ENCODE measurements at regions not wholly inside any gene's neighbourhood (a gene's known extent, or its start where the extent isn't known, plus 50 kb on each side); places are given as distances from the start of the nearest gene placed in this dataset.
"Not testable (repeated sequence)": the region's sequence is repeated elsewhere in the genome, so short reads cannot be mapped to it uniquely, and the experiment has no call there.

DNA sequence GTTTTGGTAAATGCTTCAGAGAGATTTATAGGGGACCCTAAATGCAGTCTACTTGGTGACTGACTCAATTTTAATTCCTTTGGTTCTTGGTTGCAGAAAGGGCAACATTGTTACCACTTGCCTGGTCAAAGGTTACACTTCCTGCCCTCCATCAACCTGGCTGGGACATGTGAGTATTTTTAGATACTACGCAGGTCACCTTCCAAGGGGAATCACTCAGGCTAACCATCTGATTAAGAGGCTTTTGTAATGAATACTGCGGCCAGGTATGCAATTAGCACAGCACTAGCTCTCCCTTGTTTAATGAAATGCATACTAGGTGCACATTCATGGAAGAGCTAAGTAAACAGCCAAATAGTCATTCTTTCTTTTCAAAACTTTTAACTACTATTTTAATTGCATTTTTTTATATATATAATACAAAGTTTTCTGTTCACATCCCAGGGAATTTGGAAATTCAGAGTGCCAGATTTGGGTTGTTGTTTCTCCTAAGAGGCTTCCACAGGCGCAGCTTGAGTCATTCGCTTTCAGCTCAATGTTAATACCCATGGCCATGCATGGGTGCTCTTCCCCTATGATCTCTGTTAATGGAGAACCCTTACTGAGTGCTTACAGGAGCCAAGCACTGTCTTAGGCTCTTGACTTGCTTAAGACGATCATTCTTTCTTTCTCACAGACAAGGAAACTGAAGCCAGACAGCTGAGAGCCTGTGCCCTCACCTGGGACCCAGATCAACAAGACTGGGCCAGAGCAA, 152.2 kb downstream of the MTX2 start:
- in situ Hi-C loops (cut with HindIII; ENCODE audit: low pct_ligation_motif_present, low pct_unique_long_range_greater_than_20kb, low sequenced_read_pairs): no loop called here
- DNase-seq: peak; percentile 73

- in situ Hi-C loops (cut with HindIII; ENCODE audit: low pct_ligation_motif_present, low pct_unique_long_range_greater_than_20kb, low sequenced_read_pairs): no loop called here
- DNase-seq: no peak
These were observed 154.6 kb downstream of the MTX2 start for GRCh38 chr2:176423819-176424218.

DNA sequence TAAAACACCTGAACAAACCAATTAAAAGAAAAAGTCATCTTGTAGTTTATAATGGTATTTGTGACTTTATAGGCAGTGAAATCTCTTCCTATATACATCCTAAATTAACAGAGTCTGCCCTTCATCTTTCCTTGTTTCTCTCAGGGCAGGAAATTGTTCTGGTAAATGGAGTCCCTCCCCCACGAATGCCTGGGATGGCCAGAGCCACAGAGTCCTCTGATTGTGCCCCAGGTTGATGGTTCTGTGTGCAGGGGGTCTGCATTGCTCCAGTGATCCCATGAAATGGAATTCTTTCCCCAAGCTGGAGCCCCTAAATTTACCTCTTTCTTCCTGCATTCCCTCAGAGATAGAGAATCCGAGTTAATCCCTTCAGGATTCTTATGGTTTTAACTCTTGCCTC, 155.5 kb downstream of the MTX2 start:
- in situ Hi-C loops (cut with HindIII; ENCODE audit: low pct_ligation_motif_present, low pct_unique_long_range_greater_than_20kb, low sequenced_read_pairs): loop anchor here (25.0 kb wide), 1 partner anchor 287 kb away; the partner anchor contains the start of gene HOXD8
- no peak for DNase-seq

DNA sequence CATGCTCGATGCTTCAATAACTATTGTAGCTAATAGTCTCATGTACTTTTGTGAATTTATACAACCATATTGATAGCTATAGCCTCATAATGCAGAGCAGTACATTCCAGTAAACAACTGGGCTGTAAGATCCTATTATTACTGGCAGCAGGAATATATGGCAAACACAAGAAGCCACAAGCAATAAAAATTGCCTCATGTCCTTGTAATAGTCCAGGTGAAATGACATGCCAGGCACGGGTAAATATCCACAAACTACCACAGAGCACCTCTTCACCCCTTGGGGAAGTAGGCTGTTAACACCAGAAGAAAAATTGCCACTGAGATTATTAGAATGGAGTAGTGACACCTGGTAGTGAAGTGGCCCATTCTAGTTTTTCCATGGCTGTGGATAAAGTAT, 158.3 kb downstream of the MTX2 start:
- DNase-seq: no peak
- in situ Hi-C loops (cut with HindIII; ENCODE audit: low pct_ligation_motif_present, low pct_unique_long_range_greater_than_20kb, low sequenced_read_pairs): loop anchor here (25.0 kb wide), 1 partner anchor 290 kb away; the partner anchor contains the start of gene HOXD8

- in situ Hi-C loops (cut with HindIII; ENCODE audit: low pct_ligation_motif_present, low pct_unique_long_range_greater_than_20kb, low sequenced_read_pairs): loop anchor here (25.0 kb wide), 1 partner anchor 292 kb away; the partner anchor contains the start of gene HOXD8
- DNase-seq: not testable (repeated sequence)
These were observed 159.8 kb downstream of the MTX2 start for GRCh38 chr2:176428944-176429469.

DNA sequence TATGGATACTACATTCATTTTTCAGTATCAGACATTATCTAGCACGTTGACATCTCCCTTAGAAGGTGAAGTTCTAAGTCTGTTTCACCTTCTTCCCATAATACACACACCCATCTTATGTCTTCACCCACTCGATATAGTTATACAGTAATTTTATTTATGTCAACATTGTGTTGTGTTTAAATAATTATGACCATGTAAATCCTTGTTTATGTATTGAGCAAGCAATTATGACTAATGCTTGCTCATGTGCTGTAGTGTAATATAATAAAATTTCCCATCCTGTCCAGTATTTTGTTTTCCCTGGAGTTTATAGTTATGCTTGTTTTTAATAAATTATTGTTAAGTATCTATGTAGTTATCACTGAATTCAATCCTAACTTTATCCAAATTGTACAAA, 163.2 kb downstream of the MTX2 start:
- no peak for DNase-seq
- in situ Hi-C loops (cut with HindIII; ENCODE audit: low pct_ligation_motif_present, low pct_unique_long_range_greater_than_20kb, low sequenced_read_pairs): loop anchor here (25.0 kb wide), 1 partner anchor 295 kb away; the partner anchor contains the start of gene HOXD8

GRCh38 chr2:176435729-176436128, 166.5 kb downstream of the MTX2 start:
- in situ Hi-C loops (cut with HindIII; ENCODE audit: low pct_ligation_motif_present, low pct_unique_long_range_greater_than_20kb, low sequenced_read_pairs): loop anchor here (25.0 kb wide), 1 partner anchor 298 kb away; the partner anchor contains the start of gene HOXD8
- no peak for DNase-seq

- DNase-seq: no peak
- in situ Hi-C loops (cut with HindIII; ENCODE audit: low pct_ligation_motif_present, low pct_unique_long_range_greater_than_20kb, low sequenced_read_pairs): loop anchor here (25.0 kb wide), 1 partner anchor 307 kb away; the partner anchor contains the start of gene HOXD8
These were observed 174.7 kb downstream of the MTX2 start for GRCh38 chr2:176443946-176444345.

DNA sequence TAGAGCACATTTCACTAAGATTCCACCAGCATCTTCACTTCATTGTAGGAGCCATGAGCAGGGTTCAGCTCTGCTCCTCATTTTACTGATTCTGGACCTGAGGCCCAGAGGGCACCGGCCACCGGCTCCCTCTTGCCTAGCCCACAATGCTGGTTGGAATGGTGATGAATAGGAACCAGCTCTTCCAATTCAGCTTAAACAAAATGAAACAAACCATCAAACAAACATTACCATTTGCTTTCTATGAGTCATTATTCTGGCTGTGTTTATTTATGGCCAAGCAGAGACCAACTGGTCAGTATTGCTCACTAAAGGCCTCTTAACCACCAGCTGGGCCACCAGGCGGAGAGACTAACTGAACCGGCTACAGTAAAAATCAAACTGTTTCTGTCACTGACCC, 176.7 kb downstream of the MTX2 start:
- no peak for DNase-seq
- in situ Hi-C loops (cut with HindIII; ENCODE audit: low pct_ligation_motif_present, low pct_unique_long_range_greater_than_20kb, low sequenced_read_pairs): loop anchor here (25.0 kb wide), 1 partner anchor 309 kb away; the partner anchor contains the start of gene HOXD8

DNA sequence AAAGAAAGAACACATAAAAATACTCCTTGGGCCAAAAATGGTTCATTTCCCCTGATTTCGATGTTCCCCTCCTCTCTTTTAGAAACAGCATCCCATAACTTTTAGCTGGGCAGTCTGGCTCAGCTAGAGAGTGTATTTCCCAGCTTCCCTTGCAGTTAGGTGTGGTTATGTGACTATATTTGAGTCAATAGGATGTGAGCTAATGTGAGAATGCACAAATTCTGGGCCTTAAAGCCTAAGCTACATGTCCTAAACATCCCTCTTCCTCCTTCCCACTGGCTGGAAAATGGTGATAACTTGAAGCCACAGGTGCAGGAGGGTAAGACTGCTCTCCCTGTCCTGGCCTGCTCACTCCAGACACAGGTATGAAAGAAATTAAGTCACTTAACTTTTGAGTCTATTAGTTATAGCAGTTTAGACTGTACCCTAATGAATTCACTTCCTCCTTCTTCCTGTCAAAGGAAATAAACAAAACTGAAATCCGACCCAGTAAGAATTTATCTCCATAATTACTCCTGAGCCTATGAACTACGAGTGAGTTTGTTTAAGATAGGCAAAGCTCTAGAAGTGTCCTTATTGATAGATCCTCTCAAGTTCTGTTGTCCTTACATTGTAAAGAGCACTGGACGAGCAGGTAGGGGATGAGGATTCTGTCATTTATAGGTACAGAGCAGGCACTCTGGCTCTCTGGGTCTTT, 177.6 kb downstream of the MTX2 start:
- DNase-seq: no peak
- in situ Hi-C loops (cut with HindIII; ENCODE audit: low pct_ligation_motif_present, low pct_unique_long_range_greater_than_20kb, low sequenced_read_pairs): loop anchor here (25.0 kb wide), 1 partner anchor 310 kb away; the partner anchor contains the start of gene HOXD8

DNA sequence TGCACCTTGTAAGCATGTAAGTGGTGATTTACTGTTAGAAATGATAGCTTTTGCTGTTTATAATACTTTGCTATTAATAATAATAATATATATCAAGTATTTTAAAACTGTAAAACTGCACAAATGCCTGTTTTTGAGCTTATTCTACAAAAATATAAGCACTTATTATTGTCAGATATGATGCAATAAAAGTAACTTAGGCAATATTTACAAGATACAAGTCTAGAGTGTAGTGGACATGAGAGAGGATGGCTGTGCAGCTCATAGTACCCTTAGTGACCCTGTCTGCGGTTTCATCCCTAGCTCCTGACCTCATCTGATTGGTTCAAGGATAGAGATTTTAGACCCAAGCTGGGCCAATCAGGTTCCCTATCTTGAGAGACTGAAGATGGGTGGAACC, 178.4 kb downstream of the MTX2 start:
- DNase-seq: no peak
- in situ Hi-C loops (cut with HindIII; ENCODE audit: low pct_ligation_motif_present, low pct_unique_long_range_greater_than_20kb, low sequenced_read_pairs): loop anchor here (25.0 kb wide), 1 partner anchor 310 kb away; the partner anchor contains the start of gene HOXD8

DNA sequence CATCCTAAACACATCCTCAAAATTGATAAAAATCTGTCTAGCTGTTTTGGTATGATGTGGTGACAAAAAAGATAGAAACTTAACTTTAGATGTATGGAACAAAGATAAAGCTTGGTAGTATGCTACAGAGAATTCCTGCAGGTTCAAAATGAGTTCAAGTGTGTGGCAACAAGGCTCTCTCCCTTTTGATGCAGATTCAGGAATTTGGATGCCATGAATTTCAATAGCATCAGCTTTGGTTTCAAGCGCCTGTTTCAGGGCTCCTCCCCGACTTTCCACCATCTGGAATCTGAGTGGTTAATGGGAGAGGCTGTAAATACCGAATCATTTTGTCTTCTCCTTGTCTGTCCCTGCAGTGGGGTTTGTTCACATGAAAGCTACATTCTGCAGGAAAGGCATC, 180.6 kb downstream of the MTX2 start:
- DNase-seq: no peak
- in situ Hi-C loops (cut with HindIII; ENCODE audit: low pct_ligation_motif_present, low pct_unique_long_range_greater_than_20kb, low sequenced_read_pairs): loop anchor here (25.0 kb wide), 2 partner anchors 187 to 313 kb away; partner anchors contain the start of gene HOXD8

DNA sequence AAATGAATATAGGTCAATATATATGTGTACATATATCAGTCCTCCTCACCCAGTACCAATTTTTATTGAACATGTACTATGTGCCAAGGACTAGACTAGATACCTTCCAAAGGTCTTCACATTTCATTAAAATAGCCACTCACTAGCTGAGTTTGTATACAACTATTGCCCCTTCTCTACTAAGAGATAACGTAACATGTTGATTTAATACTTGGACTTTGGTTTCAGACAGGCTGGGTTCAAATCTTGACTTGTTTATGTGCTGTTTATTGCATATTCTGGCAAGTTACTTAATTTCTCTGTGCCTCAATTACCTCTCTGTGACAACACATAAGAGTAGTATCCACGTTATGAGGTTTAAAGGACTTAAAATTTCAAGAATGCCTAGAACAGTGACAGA, 184.5 kb downstream of the MTX2 start:
- DNase-seq: no peak
- in situ Hi-C loops (cut with HindIII; ENCODE audit: low pct_ligation_motif_present, low pct_unique_long_range_greater_than_20kb, low sequenced_read_pairs): loop anchor here (25.0 kb wide), 1 partner anchor 184 kb away; no protein-coding TSS in a partner anchor

DNA sequence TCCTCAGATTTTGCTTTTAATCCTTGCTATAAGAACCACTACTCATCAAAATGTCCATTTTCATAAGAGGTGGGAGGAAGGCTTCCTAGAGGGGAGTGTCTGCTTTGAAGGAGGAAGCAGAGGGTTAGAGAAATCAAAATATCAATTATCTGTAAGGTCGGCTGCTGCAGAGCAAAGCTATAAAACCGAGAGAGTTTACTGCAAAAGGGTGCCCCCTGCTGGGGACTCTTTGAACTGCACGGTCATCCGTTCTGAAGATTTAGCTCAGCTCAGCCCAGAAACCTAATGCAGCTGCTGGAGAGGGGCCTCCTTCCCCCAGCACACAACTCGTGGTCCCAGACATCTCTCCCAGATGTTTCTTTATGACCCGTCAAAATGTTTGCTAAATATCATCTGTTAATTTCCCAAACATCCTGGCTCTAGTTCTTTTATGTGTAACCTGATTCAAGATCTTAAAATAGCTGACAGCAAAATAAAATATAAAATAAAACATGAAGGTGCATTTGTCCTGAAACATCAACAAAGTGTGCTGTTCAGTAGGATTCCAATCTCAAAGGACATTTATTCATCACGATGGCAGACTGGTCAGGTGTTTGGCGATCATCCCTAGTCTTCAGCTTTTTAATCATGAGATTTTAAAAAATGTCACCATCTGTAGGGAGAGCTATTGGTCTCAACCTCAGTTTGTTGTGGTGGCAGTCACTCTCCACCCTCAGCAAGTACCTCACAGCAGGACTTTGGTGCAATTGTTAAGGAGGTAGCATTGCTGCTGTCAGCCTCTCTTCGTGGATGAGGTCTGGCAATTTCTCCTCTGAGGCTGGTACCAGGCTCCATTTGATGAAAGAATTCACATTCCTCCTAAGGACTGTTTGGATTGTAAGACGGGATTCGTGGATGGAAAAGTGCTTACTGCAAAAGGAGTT, 185.9 kb downstream of the MTX2 start:
- DNase-seq: peak; percentile 84
- in situ Hi-C loops (cut with HindIII; ENCODE audit: low pct_ligation_motif_present, low pct_unique_long_range_greater_than_20kb, low sequenced_read_pairs): loop anchor here (25.0 kb wide), 1 partner anchor 182 kb away; no protein-coding TSS in a partner anchor

- in situ Hi-C loops (cut with HindIII; ENCODE audit: low pct_ligation_motif_present, low pct_unique_long_range_greater_than_20kb, low sequenced_read_pairs): loop anchor here (25.0 kb wide), 1 partner anchor 181 kb away; no protein-coding TSS in a partner anchor
- no peak for DNase-seq
These were observed 186.6 kb downstream of the MTX2 start for GRCh38 chr2:176455816-176456291.

DNA sequence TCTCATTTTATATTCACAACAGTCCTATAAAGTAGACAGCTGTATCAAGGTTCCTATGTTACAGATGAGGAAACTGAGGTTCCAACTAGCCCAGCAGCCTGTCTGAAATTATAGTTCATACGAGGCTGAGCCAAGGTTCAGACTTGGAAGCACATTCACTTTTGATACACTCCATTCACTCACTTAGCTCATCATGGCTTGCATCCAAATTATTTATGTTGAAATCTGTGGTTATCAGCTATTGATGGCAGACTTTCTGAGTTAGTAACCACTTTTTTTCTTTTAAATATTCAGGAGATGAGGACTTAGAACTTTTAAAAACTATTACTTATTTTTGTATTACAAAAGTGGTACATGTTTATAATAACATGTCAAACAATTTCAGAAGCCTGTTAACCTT, 188.2 kb downstream of the MTX2 start:
- in situ Hi-C loops (cut with HindIII; ENCODE audit: low pct_ligation_motif_present, low pct_unique_long_range_greater_than_20kb, low sequenced_read_pairs): loop anchor here (25.0 kb wide), 1 partner anchor 180 kb away; no protein-coding TSS in a partner anchor
- DNase-seq: no peak

DNA sequence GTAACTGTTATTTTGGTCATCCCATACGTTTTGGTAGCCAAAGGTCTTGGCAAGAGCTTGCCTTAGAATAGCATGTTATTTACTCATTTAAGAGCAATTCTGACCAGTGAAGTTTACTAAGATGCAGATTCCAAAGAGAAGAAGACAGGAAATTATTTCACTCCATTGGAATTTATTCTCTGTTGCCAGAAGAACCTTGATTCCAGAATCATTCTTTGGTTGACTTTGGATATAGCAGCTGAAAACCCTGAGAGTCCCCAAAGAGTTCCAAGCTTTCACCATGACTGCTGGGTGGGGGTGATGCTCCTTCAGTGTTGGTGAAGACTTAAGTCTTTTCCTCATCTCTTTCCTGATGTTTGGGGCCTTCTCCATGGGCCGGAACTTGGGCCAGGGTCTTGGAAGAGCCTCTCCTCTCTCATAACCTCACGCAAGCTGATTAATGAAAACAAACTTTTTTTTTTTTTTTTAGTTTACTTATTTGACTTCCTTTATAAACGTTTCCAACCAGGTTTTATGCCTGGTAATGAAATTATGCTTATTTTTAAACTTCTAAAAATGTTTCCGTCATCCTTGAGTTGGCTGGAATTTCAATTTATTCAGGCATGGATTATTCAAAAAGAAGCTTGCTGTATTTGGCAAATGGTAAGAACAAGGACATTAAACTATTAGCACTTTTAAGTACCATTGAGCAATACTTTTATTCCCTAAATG, 192.0 kb downstream of the MTX2 start:
- in situ Hi-C loops (cut with HindIII; ENCODE audit: low pct_ligation_motif_present, low pct_unique_long_range_greater_than_20kb, low sequenced_read_pairs): loop anchor here (25.0 kb wide), 1 partner anchor 176 kb away; no protein-coding TSS in a partner anchor
- peak; percentile 12 for DNase-seq
